Kidney epithelial cell (primary cell): ENCODE measurements at regions not wholly inside any gene's neighbourhood (a gene's known extent, or its start where the extent isn't known, plus 50 kb on each side); places are given as distances from the start of the nearest gene placed in this dataset.

Source experiments
- DNase-seq: peaks from one replicate; pipeline ENCODE4 v3.0.0-alpha.2; 2010; ENCODE audit warnings: low read depth
- H3K27me3 ChIP-seq: 2 replicates; pipeline ENCODE4 v1.6.0; 2011; ENCODE audit warnings: low read length; ENCODE audit not compliant: control insufficient read depth, insufficient read depth
- H3K36me3 ChIP-seq: 2 replicates; pipeline ENCODE4 v1.5.1; 2011; ENCODE audit warnings: low read length; ENCODE audit not compliant: control insufficient read depth, insufficient read depth
- H3K4me3 ChIP-seq: 2 replicates; pipeline ENCODE4 v1.5.1; 2011; ENCODE audit warnings: low read depth, mild to moderate bottlenecking, control low read depth, low read length
- TF ChIP-seq, protein P1 (sequence below): IDR thresholded peaks from 2 replicates; pipeline ENCODE4 v1.5.1; 2011; ENCODE audit warnings: mild to moderate bottlenecking, moderate library complexity, low read length, control low read depth, inconsistent platforms; ENCODE audit not compliant: insufficient read depth, poor library complexity, severe bottlenecking

DNA sequence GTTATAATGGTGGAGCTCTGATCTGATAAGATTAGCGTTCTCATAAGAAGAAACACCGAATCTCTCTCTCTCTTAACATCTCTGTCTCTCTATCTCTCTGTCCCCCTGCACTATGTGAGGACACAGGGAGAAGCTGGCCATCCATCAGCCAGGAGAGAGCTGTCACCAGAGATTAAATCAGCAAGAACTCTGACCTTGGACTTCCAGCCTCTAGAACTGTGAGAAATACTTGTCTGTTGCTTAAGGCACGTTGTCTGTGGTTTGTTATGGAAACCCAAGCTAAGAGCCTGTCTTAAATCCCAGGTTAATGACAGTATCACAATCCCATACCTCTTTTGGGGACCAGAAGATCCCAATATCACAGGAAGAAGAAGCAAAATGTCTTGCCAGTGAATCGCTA, 132.0 kb upstream of the AKR1E2 start:
- no peak for DNase-seq
- H3K36me3 ChIP-seq: no peaks in the 10 kb centered on the region
- H3K4me3 ChIP-seq: no peak overlapping the region
- no peaks in the 10 kb centered on the region for H3K27me3 ChIP-seq
- TF ChIP-seq, protein P1, sequence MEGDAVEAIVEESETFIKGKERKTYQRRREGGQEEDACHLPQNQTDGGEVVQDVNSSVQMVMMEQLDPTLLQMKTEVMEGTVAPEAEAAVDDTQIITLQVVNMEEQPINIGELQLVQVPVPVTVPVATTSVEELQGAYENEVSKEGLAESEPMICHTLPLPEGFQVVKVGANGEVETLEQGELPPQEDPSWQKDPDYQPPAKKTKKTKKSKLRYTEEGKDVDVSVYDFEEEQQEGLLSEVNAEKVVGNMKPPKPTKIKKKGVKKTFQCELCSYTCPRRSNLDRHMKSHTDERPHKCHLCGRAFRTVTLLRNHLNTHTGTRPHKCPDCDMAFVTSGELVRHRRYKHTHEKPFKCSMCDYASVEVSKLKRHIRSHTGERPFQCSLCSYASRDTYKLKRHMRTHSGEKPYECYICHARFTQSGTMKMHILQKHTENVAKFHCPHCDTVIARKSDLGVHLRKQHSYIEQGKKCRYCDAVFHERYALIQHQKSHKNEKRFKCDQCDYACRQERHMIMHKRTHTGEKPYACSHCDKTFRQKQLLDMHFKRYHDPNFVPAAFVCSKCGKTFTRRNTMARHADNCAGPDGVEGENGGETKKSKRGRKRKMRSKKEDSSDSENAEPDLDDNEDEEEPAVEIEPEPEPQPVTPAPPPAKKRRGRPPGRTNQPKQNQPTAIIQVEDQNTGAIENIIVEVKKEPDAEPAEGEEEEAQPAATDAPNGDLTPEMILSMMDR: no peak

GRCh38 chr10:4692206-4692605, 133.8 kb upstream of the AKR1E2 start:
- no peaks in the 10 kb centered on the region for H3K36me3 ChIP-seq
- TF ChIP-seq, protein P1: no peak
- H3K27me3 ChIP-seq: no peaks in the 10 kb centered on the region
- no peak overlapping the region for H3K4me3 ChIP-seq
- no peak for DNase-seq

GRCh38 chr10:4691776-4692175, 134.2 kb upstream of the AKR1E2 start:
- H3K4me3 ChIP-seq: no peak overlapping the region
- DNase-seq: no peak
- H3K36me3 ChIP-seq: no peaks in the 10 kb centered on the region
- TF ChIP-seq, protein P1: no peak
- H3K27me3 ChIP-seq: no peaks in the 10 kb centered on the region

GRCh38 chr10:4691301-4691700, 134.7 kb upstream of the AKR1E2 start:
- H3K27me3 ChIP-seq: no peaks in the 10 kb centered on the region
- H3K36me3 ChIP-seq: no peaks in the 10 kb centered on the region
- no peak overlapping the region for H3K4me3 ChIP-seq
- TF ChIP-seq, protein P1: no peak
- no peak for DNase-seq

DNA sequence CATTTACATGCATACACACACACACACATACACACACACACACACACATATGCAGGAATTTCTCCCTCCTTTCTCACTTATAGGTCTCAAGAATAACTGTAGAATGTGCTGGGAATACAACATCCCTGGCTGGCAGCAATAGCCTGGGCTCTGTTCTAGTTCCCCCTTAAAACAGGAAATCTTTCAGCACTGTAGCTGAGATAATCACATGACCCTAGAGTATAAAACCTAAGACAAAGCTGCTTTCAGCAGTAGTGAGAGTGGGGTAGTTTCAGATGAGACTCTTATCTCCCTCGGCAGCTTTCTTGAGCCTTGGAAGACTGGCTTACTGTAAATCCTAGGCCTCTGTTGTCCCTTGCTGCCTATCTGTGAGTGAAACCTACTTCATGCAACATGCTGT, 137.4 kb upstream of the AKR1E2 start:
- TF ChIP-seq, protein P1: no peak
- Histone ChIP-seq H3K36me3 (no peaks in the 10 kb centered on the region), H3K4me3 (no peak overlapping the region), H3K27me3 (no peaks in the 10 kb centered on the region)
- DNase-seq: no peak

DNA sequence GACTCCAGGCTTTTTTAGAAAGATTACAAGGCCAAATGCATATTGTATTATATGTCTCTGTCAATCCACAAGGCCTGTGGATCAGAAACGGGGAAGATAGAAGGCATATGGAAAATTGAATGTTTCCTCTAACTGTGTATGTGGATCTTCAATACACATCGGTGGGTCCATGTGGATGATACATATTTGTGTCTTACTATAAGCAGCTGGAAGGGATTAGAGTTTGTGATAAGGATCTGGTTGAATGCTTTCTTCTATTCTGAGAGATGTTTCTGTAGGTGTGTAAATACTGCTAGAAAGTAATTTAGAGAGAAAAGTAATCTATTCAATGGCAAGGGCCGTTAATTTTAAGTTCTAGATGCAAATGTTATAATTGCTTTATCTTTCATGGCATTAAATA, 137.8 kb upstream of the AKR1E2 start:
- H3K27me3 ChIP-seq: no peaks in the 10 kb centered on the region
- H3K4me3 ChIP-seq: no peak overlapping the region
- TF ChIP-seq, protein P1: no peak
- H3K36me3 ChIP-seq: no peaks in the 10 kb centered on the region
- no peak for DNase-seq
